Prostate gland (tissue), 2 donors: ENCODE measurements at regions not wholly inside any gene's neighbourhood (a gene's known extent, or its start where the extent isn't known, plus 50 kb on each side); places are given as distances from the start of the nearest gene placed in this dataset.

Source experiments
- DNase-seq: peaks from one replicate; pipeline ENCODE4 v3.0.0-alpha.2; 2019; ENCODE audit warnings: low spot score
- H3K27ac ChIP-seq, 2 donors: fragments of 200-600 bp; sonication (generic); 2 replicates each; pipeline ENCODE4 v1.5.1; 2017 to 2019
- H3K27me3 ChIP-seq: fragments of 200-600 bp; sonication (generic); replicated peaks from 2 replicates; pipeline ENCODE4 v1.5.1; 2019; ENCODE audit not compliant: insufficient read depth
- H3K36me3 ChIP-seq, 2 donors: fragments of 200-600 bp; sonication (generic); 1 replicate in 1 of 2; 2 replicates in 1 of 2; pipeline versions ENCODE4 v1.5.1 to v1.8.1; 2017 to 2019
- H3K4me1 ChIP-seq: fragments of 200-600 bp; sonication (generic); replicated peaks from 2 replicates; pipeline ENCODE4 v1.5.1; 2019
- H3K4me3 ChIP-seq, 2 donors: fragments of 200-600 bp; sonication (generic); 2 replicates each; pipeline ENCODE4 v1.5.1; 2017 to 2019
- H3K9me3 ChIP-seq: fragments of 200-600 bp; sonication (generic); 2 replicates; pipeline ENCODE4 v1.5.1; 2017
- POLR2A ChIP-seq: fragments of 450-650 bp; IDR thresholded peaks from one replicate; pipeline ENCODE4 v1.6.1; 2016; ENCODE audit warnings: antibody characterized with exemption, mild to moderate bottlenecking
- POLR2AphosphoS5 ChIP-seq: sonication (generic); formaldehyde crosslinking; IDR thresholded peaks from one replicate; pipeline ENCODE4 v1.6.1; 2017; ENCODE audit warnings: antibody characterized with exemption
- WGBS: methylation state at CpG from one replicate; pipeline ENCODE4 v1.1.5; 2018; 5-methylcytosine and 5-hydroxymethylcytosine counted together
- intact Hi-C: fragments of 100-400 bp; cut with DNase I; formaldehyde crosslinking; loops from one replicate; pipeline ENCODE4 v1.14.2; 2022
- TF ChIP-seq, protein P1 (sequence below), 4 experiments: fragments of 200-600 bp in 2 of 4; fragments of 450-650 bp in 2 of 4; sonication (generic) in 2 of 4; IDR thresholded peaks; 1 replicate in 3 of 4; 2 replicates in 1 of 4; pipeline ENCODE4 v1.5.1; 2016 to 2019; ENCODE audit warnings: antibody characterized with exemption in 4 of 4, mild to moderate bottlenecking in 2 of 4, moderate library complexity in 2 of 4

DNA sequence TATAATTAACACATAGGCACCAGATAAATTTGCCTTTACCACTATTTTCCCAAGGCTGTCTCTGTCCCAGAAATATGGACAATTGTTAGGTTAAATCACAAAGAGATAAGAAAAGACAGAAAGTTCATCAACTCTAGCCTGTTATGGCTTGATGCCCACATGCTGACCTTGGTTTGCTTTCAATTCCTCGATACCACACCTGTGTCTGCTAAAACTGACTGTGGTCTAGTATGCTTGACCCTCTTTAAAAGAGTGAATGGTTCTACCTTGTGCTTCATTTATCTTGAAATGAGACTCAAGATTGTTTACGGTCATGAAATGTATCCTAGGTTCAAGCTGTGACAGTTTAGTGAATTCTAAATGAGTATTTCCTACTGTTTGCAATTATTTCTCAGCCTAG, 909.0 kb upstream of the LRRTM1 start:
- TF ChIP-seq, protein P1, sequence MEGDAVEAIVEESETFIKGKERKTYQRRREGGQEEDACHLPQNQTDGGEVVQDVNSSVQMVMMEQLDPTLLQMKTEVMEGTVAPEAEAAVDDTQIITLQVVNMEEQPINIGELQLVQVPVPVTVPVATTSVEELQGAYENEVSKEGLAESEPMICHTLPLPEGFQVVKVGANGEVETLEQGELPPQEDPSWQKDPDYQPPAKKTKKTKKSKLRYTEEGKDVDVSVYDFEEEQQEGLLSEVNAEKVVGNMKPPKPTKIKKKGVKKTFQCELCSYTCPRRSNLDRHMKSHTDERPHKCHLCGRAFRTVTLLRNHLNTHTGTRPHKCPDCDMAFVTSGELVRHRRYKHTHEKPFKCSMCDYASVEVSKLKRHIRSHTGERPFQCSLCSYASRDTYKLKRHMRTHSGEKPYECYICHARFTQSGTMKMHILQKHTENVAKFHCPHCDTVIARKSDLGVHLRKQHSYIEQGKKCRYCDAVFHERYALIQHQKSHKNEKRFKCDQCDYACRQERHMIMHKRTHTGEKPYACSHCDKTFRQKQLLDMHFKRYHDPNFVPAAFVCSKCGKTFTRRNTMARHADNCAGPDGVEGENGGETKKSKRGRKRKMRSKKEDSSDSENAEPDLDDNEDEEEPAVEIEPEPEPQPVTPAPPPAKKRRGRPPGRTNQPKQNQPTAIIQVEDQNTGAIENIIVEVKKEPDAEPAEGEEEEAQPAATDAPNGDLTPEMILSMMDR (IDR thresholded peaks at IDR 0.05) = no peak
- no peak for TF ChIP-seq POLR2AphosphoS5
- TF ChIP-seq POLR2A = no peak
- Histone ChIP-seq H3K4me3 (no peak overlapping the region), H3K4me1 (no peaks in the 10 kb centered on the region), H3K27me3 (no peaks in the 10 kb centered on the region), H3K36me3 (no peaks in the 10 kb centered on the region), H3K27ac (no peak overlapping the region), H3K9me3 (no peaks in the 10 kb centered on the region)
- DNase-seq = no peak
- intact Hi-C loops = no loop called here
- 85% methylated on average over 2 of the region's 2 CpGs for WGBS

DNA sequence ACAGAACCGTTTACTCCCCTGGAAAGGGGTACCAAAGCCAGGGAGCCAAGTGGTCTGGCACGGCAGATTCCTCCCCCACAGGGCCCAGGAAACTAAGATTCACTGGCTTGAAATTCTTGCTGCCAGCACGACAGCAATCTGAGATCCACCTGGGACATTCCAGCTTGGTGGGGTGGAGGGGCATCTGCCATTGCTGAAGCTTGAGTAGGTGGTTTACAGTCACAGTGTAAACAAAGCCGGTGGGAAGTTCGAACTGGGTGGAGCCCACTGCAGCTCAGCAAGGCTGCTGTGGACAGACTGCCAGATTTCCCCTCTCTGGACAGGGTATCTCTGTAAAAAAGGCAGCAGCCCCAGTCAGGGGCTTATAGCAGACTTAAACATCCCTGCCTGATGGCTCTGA, 901.7 kb upstream of the LRRTM1 start:
- H3K4me1 ChIP-seq = no peaks in the 10 kb centered on the region
- H3K4me3 ChIP-seq = no peak overlapping the region
- DNase-seq = no peak
- no peaks in the 10 kb centered on the region for H3K36me3 ChIP-seq
- intact Hi-C loops = no loop called here
- no peaks in the 10 kb centered on the region for H3K27me3 ChIP-seq
- TF ChIP-seq POLR2A (no peak), POLR2AphosphoS5 (no peak)
- TF ChIP-seq, protein P1 (IDR thresholded peaks at IDR 0.05) = no peak
- WGBS = 43% methylated on average over 5 of the region's 5 CpGs
- no peaks in the 10 kb centered on the region for H3K9me3 ChIP-seq
- H3K27ac ChIP-seq = no peak overlapping the region

DNA sequence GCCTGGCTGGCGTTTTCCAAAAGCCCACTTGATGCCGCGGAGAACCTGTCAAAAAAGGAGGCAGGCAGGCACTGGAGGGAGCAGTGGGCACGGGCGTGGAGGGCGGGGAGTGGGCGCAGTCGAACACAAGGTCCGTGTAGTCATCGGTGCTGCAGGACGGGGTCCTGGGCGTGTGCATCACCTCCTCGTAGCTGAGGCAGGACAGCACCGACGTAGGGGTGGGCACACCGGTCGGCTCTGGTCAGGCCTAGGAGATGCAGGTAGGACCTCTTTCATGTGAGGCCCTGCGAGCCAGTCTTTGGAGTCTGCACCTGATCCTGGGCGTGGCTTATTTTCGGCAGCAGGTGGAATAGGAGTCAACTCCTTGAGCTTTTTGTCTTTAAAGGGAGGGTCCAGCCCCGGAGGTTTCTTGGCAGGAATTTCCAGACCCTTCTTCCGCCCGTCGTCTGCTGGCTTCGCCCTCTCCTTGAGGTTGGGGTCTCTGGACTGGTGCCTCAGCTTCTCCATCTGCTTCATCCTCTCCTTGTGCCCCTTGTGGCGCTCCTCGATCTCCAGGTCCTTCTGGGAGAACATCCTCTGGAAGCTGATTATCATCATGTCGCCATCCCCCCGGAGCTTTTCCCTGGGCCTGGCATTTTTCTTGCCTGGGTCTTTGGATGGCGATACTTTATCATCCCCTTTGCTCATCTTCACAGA, 892.5 kb upstream of the LRRTM1 start:
- Histone ChIP-seq H3K4me3 (no peak overlapping the region), H3K9me3 (no peaks in the 10 kb centered on the region), H3K4me1 (no peaks in the 10 kb centered on the region), H3K27me3 (no peaks in the 10 kb centered on the region), H3K36me3 (no peaks in the 10 kb centered on the region), H3K27ac (no peak overlapping the region)
- DNase-seq = no peak
- intact Hi-C loops = no loop called here
- TF ChIP-seq POLR2A = no peak
- no peak for TF ChIP-seq POLR2AphosphoS5
- TF ChIP-seq, protein P1 (IDR thresholded peaks at IDR 0.05) = no peak
- 97% methylated on average over 30 of the region's 30 CpGs for WGBS

DNA sequence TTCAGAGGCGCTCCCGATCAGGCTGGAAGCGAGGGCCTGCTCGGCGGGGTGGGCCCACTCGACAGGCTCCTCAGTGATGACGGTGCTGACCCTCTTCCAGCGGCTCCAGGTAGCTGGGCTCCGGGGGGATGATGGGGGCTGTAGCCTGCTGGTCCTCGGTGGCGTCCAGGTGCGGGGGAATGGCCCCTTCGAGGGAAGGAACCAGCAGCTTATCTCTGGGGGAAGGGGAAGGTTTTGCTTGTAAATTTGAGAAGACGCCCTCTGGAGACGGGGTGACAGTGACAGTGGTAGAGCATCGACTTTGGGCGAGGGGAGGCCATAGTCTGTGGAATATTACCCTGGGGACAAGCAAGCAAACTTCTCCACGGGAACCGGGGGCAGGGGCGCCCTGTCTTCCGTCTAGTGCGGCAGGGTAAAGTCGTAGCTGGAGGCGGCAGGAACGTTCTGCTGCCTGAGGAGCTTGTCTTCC, 891.9 kb upstream of the LRRTM1 start:
- TF ChIP-seq, protein P1 (IDR thresholded peaks at IDR 0.05) = no peak
- TF ChIP-seq POLR2A (no peak), POLR2AphosphoS5 (no peak)
- intact Hi-C loops = no loop called here
- 94% methylated on average over 25 of the region's 25 CpGs for WGBS
- no peaks in the 10 kb centered on the region for H3K36me3 ChIP-seq
- H3K27me3 ChIP-seq = no peaks in the 10 kb centered on the region
- no peak for DNase-seq
- H3K4me1 ChIP-seq = no peaks in the 10 kb centered on the region
- no peak overlapping the region for H3K4me3 ChIP-seq
- no peaks in the 10 kb centered on the region for H3K9me3 ChIP-seq
- no peak overlapping the region for H3K27ac ChIP-seq

DNA sequence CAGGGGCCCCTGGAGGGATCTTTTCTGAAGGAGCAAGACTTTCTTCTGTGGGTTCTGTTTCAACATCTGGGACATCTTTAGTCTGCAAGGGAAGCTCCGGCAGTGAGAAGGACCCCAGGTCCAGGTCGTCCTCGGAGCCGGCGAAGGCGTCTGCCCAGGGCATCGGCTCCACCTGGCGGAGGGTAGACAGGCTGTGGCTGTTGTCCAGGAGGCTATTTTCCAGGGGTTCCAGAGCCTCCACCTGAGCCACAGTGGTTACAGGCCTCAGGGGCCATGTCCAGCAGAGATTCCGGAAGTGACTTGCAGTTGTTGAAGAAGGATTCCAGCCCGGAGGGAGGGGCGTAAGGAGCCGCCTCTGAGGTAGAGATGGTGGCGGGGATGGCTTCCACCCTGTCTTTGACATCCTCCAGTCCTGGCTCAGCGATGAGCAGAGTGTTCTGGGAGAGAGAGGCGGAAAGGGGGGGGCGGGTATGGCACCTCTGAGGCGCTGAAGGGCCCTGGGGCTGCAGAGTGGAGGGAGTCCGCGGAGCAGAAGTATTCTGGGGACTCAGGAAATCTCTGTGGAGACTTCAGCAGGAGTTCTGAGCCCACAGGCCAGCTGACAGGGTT, 891.3 kb upstream of the LRRTM1 start:
- no peaks in the 10 kb centered on the region for H3K27me3 ChIP-seq
- DNase-seq = no peak
- TF ChIP-seq POLR2A = no peak
- TF ChIP-seq, protein P1 (IDR thresholded peaks at IDR 0.05) = no peak
- no peak for TF ChIP-seq POLR2AphosphoS5
- H3K4me3 ChIP-seq = no peak overlapping the region
- no peaks in the 10 kb centered on the region for H3K9me3 ChIP-seq
- intact Hi-C loops = no loop called here
- H3K36me3 ChIP-seq = no peaks in the 10 kb centered on the region
- WGBS = 95% methylated on average over 19 of the region's 19 CpGs
- H3K4me1 ChIP-seq = no peaks in the 10 kb centered on the region
- H3K27ac ChIP-seq = no peak overlapping the region
